ENCODE measurements at regions not wholly inside any gene's neighbourhood (a gene's known extent, or its start where the extent isn't known, plus 50 kb on each side); places are given as distances from the start of the nearest gene placed in this dataset.

GRCh38 chr11:104323841-104324240 lies 159.9 kb upstream of the PDGFD start:
- TF ChIP-seq CTCF (IDR thresholded peaks at IDR 0.05) = no peak
- no peak for TF ChIP-seq POLR2A (IDR thresholded peaks at IDR 0.05)
